OCI-LY7 (cell line): ENCODE measurements at regions not wholly inside any gene's neighbourhood (a gene's known extent, or its start where the extent isn't known, plus 50 kb on each side); places are given as distances from the start of the nearest gene placed in this dataset.

ENCODE experiments used
- EZH2phosphoT487 ChIP-seq: fragments of 200-600 bp; sonication (generic); IDR thresholded peaks from 2 replicates; pipeline ENCODE4 v1.6.1; 2018; ENCODE audit warnings: low read depth, borderline replicate concordance, mild to moderate bottlenecking, mixed run types, antibody characterized with exemption, low read length, moderate library complexity, mixed read lengths
- TF ChIP-seq, protein P1 (sequence below): fragments of 200-600 bp; sonication (generic); conservative IDR thresholded peaks from 2 replicates; pipeline ENCODE4 v1.5.1; 2014; ENCODE audit warnings: mild to moderate bottlenecking, antibody characterized with exemption, low read length, moderate library complexity, mixed read lengths

DNA sequence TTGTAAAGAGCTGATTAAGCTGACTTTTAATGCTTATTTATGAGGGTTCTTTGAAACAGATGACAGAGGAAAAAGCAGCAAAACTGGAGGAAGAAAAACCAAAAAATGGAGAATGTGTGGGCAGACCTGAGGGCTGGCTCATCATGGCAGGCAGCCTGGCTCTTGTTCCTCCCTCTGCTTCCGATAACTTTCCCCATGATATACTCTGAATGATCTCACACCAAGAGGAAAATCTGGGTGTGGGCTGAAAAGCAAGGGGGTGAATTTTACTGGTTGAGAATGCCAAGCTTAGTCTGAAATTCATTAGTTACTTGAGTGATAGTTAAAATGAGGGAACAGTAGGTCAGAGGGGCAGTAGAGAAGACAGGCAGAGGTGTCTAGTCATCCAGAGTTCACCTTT, 330.1 kb upstream of the PRICKLE1 start:
- TF ChIP-seq, protein P1, sequence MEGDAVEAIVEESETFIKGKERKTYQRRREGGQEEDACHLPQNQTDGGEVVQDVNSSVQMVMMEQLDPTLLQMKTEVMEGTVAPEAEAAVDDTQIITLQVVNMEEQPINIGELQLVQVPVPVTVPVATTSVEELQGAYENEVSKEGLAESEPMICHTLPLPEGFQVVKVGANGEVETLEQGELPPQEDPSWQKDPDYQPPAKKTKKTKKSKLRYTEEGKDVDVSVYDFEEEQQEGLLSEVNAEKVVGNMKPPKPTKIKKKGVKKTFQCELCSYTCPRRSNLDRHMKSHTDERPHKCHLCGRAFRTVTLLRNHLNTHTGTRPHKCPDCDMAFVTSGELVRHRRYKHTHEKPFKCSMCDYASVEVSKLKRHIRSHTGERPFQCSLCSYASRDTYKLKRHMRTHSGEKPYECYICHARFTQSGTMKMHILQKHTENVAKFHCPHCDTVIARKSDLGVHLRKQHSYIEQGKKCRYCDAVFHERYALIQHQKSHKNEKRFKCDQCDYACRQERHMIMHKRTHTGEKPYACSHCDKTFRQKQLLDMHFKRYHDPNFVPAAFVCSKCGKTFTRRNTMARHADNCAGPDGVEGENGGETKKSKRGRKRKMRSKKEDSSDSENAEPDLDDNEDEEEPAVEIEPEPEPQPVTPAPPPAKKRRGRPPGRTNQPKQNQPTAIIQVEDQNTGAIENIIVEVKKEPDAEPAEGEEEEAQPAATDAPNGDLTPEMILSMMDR = no peak
- no peak for TF ChIP-seq EZH2phosphoT487
